ENCODE measurements at regions not wholly inside any gene's neighbourhood (a gene's known extent, or its start where the extent isn't known, plus 50 kb on each side); places are given as distances from the start of the nearest gene placed in this dataset.

DNA sequence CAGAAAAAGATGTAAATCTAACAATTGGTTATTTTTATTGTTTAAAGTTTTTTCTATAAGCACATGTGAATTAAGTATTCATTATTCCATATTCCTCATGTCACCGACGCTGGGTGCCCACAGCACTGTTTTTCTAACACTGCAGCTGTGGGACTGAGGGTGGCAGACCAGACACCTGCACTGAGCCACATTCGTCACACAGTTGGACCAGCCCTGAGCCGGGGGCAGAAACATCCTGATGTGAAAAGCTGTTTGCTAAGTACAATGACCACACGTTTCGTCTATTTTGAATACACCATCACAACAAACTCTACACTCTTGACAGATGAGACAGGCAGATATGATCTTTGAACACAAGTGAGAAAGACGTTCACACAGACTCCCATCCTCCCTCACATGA lies 749.5 kb downstream of the KCNJ18 start:
- DNase-seq (ENCODE audit: low spot score): no peak

DNA sequence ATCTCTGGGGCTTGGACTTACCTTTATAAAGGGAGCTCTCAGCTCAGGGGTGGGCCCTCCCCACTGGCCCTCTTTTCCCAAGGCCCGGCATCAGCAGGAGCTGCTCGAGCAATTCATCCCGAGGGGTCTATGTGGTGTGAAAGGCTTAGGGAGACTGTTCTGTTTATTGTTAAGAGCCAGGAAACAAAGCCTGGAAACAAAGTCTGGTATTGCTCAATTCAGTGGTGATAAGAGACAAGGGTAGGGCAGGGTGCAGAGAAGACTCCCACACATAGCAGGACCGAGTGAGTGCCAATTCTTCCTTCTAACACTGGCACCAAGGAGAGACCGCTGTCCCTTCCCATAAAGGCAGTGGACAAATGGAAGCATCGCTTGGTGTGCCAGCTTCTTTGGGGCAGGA lies 750.7 kb downstream of the KCNJ18 start:
- DNase-seq (ENCODE audit: low spot score): no peak

DNA sequence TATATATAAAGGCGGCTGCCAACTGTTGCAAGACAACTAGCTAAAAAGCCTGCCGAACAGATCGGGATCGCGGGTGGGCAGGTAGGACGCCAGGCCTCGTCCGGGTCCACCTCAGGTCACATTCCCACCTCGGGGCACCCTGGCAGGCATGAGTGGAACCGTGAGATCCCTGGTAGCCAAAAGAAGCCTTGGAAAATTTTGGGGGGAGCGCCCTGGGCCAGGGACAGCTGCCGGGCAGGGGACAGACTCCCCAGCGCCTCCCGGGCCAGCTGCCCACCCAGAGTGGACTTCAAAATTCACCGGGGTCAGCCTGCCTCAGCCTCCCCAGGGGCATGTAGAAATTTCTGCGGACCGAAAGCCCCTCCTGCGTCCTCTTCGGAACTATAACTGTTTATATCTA lies 760.9 kb downstream of the KCNJ18 start:
- no peak for DNase-seq (ENCODE audit: low spot score)

DNA sequence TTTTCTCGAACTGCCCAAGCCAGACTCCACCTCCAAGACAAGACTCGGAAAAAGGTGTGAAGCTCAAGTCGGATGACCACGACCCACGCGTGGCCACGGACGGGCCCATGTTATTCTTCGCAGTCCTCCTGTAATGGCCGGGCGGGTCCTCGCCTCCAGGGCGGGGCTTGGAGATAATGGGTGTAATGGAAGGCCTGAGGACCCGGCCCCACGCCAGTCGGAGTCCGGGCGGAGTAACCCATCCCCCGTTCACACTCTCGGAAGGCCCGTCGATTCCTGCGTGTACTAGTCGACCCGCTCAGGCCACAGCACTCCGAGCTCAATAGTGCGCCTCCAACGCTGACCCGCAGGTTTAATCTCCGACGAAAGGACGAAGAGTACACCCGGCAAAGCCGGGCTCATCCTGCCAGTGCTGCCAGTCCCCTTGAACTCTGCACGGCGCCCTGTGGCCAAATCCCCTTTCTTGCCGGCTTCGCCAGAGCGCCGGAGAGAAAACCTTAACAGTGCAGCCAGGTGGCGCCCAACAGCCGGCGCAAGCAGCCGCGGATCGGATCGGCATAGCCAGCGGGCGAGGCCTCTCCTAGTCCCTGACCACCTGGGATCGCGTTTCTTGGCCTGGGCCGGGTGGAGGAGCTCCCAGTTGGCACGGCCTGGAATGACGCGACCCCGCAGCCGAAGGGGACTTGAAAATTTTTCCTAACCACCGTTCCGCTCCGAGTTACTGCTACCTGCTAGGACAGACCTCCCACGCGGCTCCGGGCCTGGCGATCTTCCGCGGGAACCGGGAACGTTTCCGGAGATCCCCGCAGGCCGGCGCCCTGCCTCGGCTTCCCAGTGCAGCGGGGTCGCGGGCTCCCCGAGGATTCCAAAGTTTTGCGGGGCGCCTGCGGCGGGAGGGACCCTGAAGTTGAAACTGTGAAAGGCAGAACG lies 762.0 kb downstream of the KCNJ18 start:
- DNase-seq (ENCODE audit: low spot score): no peak

DNA sequence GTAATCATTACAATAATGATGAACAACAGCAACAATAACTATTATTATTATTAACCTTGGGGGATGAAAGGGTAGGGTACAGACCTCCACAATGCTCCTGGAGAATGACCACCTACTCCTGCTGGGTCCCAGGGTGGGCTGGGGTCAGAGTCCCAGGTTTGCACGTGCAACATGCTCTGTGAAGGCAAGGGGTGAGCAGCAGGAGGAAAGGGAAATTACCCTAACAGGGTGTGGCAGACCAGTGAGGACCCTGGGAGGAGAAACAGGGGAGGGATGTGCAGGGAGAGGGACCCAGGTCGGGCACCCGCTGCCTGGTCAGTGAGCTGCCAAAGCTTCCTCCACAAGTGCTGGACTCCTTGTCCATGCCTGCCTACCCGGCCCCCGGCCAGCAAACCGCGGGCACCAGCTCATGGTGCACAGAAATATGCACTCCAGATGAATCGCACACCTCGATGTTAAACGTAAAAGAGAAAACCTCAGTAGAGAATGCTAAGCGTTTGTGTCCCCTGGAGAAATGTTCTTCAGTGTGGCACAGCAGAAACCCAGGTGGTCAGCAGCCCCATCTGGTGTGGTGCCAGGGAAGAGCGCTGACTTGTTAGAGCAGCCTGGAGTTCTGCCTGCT lies 767.1 kb downstream of the KCNJ18 start:
- no peak for DNase-seq (ENCODE audit: low spot score)

DNA sequence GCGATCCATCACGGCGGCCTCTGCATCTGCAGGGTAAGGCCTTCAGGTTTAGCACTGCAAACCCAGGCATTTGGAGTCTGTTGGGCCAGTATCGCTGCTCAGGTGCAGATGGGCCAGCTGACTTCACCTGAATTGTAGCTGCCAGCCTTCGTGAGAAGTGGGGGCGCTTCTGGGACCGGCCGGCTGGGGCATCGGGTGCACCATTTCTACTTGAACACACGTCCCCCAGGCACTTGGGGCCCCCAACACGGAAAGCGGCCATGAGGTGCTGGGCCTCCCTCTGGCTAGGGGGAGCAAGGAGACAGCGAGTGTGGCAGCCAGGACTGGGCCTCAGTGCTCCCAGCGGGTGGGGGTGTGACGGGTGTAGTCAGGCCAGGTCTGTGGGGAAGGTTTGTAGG lies 767.6 kb downstream of the KCNJ18 start:
- no peak for DNase-seq (ENCODE audit: low spot score)

DNA sequence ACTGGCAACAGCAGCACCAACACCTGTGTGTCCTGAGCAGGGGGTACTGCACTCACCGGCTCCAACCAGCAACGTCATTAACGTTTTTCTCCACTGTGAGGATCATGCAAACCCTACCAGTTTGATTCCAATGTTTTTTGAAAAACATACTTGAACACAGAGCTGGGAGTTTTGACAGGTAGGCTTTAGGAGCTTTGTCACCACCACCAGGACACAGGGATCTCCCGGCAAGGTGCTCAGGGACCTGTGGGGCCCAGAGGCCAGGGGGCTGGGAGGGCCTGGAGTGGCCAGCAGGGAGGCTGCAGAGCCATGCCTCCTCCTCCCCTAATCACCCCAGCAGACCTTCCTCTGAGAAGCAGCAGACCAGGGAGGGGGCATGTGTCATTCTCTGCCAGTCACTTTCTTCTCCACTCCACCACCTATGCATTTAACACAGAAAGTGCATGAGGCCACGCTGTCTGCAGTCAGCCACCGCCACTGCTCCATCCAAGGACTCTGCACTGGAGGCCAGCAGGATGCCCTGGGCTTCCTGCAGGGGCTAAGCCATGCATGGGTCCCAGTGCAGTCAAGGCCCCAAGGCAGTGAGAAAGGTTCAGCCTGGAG lies 768.2 kb downstream of the KCNJ18 start:
- DNase-seq (ENCODE audit: low spot score): no peak

DNA sequence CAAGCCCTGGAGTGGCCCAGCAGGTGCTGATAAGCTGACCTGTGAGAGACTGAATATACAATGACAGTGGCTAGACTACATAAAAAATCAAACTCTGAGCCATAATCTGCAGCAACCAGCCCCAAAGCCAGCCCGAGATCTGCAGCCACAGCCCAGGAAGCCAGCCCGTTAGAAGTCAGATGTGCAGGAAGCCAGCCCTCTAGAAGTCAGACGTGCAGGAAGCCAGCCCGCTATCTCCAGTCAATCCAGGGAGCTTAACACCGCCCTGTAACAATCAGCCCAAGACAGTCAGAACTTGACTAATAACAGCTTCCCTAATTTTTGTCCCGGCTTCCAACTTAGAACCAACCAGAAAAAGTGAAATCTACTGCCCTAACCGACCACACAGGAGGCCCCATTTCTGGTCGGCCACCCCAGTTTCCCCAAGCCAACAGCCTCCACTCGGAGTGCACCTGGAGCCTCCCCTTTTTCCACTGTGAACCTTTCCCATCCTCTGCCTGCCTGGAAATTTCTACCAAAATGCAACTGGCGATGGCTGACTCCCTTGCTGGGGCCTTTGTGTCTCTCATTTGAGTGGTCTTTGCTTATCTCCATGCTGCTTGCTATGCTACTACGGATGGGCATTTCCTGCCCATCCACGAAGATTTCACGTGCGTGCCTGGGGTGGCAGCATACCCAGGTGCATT lies 769.3 kb downstream of the KCNJ18 start:
- no peak for DNase-seq (ENCODE audit: low spot score)

DNA sequence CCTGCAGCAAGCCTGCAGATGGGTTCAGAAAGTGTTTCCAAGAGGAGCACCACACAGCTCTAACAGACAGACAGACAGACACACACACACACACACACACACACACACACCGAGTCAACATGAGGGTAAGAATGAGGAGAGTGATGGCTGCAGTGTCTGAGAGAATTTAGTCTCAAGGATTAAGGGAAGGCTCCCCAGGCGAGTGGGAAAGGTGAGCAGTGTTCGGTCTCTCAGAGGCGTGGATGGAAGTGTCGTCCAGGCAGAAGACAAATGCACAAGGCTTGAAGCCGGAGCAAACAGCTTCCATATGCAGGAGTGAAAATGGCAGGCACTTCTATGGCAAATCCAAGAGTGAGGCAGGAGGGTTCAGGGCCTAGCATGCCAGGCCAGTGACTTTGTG lies 770.1 kb downstream of the KCNJ18 start:
- no peak for DNase-seq (ENCODE audit: low spot score)

DNA sequence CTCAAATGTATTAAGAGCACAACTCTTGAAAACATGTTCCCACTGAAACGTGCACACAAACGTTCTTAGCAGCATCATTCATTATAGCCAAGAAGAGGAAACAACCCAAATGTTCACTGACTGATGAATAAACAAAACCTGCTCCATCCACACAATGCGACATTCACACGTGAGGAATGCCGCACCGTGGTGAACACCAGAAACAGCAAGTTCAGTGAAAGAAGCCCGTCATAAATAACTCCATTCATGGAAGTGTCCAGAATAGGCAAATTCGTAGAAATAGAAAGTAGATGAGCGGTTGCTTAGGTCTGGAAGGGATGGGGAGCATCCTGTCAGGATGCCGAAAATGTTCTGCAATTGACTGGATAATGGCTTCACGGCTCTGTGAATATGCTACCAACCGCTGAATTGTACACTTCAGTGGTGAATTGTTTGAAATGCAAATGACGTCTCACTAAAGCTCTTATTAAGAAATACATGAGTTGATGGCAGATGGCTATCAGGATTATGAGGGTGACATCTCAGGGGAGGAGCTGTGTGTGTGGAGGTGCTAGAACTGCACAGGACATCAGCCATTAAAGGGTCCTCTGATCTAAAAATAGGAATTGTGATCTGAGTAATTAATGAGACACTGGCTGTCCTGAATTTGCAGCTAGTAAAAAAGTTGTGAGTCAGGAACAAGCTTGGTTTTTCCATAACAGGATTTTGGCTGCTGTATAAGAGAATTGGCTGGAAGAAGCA lies 771.0 kb downstream of the KCNJ18 start:
- no peak for DNase-seq (ENCODE audit: low spot score)

DNA sequence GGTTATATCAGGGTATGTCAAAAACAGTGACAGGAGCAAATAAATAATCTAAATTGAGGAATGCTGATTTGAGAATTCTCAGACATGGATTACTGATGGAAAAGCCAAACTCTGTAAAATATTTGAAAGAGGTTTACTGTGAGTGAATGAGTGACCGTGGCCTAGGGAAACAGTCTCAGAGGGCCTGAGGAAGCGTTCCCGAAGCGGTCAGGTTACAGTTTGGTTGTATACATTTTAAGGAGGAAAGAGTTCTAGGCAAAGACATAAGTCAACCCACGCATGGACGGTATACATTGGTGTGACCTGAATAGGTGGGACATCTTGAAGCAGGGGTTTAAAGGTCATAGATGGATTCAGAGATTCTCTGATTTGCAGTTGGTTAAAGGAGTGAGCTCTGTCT lies 771.7 kb downstream of the KCNJ18 start:
- no peak for DNase-seq (ENCODE audit: low spot score)

DNA sequence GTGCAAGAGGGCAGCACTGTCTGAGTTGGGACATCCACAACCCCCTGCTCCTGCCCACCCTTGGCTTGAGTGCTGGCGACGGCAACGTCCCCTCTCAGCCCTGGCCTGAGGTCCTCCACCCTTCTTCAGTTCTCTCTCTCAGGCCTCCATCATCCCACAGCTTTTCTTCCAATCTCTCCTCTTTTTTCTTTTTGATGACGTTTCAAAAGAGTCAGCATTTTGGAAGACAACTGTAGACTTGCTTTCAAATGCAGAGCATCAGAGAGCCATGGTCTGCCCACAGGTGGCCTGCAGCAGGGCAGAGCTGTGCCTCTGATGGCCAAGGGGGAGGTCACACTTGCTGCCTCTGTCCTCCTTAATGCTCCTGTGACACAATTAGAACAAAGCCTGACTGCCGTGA lies 775.4 kb downstream of the KCNJ18 start:
- DNase-seq (ENCODE audit: low spot score): no peak

DNA sequence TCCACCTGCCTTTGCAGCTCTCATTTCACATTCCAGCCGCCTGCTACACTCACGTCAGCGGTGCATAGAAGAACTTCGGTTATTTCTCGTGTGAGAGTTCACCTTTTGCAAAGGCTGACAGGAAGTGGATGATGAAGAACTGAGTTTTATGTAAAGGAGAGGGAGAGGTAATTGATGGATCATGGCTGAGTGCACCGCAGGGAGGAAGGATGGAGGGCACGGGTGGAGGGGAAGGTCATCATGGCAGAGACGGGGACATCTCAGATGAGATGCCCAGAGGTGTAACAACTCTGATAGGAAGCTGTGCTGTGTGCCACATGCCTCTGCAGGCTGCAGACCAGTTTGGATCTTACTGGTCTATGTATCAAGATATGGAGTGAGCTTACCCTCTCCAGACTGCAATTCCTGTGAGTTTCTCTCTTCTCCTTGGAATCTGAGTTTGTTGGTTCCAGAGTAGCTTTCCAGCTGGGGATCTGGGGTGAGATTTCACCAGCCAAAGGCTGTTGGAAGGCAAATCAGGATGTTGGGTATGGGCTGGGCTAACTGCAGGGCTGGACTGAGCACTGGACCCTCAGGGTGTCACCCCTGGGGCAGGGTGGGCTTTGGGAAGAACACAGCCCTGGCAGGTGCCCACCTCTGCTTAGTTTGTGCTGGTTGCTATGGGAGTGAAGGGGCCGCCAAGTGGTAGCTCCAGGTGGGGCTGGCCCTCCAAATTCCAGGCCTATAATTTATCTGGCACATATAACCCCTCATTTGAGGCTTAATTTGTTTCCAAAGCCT lies 777.0 kb downstream of the KCNJ18 start:
- DNase-seq (ENCODE audit: low spot score): no peak

DNA sequence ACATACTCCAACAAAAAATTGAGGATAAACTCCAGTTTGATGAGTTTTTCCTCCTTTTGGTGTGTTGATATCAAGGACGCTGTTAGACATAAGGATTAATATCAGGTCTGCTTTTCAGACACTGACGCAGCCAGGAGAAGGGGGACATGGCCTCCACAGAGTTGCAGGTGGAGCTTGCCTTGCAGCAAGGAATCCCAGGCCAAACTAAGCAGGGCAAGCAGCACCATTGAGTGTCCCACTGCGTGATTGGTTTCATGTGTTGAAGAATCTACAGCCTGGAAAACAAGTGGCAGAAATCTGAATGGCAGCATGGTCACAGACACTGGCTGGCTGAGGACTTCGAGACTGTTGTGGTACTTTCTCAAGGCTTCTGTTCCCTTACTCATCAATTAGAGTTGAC lies 777.6 kb downstream of the KCNJ18 start:
- DNase-seq (ENCODE audit: low spot score): no peak

DNA sequence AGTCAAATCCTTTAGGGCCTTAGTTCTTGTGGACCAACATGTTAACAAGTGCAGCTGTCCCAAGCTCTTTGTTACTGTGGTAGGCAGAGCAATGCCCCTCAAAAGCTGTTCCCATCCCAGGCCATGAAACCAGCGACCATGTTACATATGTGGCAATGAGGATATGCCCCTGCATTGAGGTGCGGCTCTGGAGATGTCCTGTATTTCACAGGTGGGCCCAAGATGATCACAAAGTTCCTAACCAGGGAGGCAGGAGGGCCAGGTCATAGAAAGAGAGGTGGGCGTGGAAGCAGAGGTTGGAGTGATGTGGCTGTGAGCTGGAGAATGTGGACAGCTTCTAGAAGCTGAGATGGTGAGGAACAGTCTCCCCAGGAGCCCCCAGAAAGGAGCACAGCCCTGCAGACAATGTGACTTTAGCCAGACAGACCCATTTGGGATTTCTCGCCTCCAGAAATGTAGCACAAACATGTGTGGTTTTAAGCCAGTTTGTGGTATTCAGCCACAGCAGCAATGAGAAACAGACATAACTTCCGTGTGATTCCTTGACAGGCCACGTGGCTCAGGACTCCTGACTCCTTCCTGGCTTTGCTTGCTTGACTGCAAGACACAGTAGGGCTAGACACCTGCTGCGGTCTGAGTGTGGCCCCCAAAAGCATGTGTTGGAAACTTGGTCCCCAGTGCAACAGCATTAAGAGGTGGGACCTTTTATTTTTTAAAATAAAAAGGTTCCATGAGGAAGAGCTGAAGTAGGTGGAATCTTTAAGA lies 778.3 kb downstream of the KCNJ18 start:
- no peak for DNase-seq (ENCODE audit: low spot score)

DNA sequence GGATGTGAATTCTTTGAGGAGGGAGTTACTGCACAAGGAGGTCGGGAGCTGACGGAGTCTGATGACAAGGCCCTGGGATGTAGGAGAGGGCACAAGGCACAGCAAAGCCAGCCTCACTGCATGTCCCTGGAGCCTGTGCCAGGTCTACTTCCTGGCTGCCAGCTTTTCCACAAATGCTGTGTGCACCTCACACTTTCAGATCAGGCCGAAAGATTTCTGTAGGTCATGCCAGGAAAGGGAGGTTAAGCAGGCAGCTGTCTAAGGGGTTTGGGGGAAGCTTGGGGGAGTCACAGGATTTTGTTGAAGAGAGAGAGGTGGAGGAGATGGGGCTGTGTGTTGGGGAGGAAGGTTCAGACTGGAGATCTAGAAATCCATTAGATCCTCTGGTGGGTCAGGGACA lies 792.5 kb downstream of the KCNJ18 start:
- DNase-seq (ENCODE audit: low spot score): no peak

DNA sequence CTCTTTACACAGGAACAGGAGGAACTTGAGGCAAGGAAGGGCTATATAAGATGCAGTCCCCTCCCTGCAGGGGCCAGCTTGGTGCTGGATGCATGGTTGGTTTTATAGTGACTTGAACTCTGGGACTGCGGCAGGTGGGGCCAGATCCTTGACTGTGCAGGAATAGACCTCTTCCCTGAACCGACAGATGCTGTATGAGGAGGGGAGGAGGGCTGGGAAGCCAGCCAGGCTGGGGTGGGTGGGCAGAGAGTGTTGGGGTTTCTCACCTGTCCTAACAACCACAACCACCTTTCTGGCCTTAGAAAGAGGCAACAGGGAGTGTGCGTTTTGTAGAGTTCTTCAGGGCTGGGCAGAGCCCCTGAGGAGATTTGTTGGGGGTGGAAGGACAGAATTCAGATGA lies 798.1 kb downstream of the KCNJ18 start:
- no peak for DNase-seq (ENCODE audit: low spot score)

DNA sequence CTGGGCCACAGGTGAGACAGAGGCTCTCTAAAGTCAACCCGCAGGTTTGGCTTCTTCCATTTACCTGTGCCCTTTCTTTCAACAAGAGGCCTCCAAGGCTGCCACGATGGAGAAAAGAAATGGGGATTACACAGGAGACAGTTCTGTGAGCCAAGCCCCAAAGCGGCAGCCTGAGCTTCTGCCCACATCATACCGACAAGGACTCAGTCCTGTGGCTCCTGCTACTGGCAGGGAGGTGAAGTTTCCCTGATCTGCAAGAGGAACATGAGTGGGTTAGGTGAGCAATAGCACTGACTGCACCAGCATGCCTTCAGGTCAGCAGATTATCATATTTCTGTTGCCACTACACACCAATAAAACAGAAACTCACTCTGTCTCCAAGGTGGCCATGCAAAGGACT lies 800.0 kb downstream of the KCNJ18 start:
- no peak for DNase-seq (ENCODE audit: low spot score)

DNA sequence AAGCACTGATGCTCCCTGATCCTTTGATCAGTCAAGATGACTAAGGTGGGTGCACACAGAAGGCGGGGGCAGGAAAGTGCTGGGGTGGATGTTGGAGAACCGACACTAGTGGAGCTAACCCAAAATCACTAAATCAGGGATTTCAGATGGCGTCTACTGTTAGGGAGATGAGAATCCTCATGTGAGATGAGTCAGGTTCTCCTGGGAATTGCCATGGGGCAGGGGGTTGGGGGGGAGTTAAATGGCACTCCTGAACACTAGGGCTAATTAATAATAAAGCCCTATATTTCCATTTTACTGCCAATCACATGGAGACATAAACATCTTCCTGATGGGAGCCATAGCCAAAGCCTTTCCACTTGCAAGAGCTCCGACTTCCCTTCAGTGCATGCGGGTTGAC lies 804.1 kb downstream of the KCNJ18 start:
- DNase-seq (ENCODE audit: low spot score): no peak

DNA sequence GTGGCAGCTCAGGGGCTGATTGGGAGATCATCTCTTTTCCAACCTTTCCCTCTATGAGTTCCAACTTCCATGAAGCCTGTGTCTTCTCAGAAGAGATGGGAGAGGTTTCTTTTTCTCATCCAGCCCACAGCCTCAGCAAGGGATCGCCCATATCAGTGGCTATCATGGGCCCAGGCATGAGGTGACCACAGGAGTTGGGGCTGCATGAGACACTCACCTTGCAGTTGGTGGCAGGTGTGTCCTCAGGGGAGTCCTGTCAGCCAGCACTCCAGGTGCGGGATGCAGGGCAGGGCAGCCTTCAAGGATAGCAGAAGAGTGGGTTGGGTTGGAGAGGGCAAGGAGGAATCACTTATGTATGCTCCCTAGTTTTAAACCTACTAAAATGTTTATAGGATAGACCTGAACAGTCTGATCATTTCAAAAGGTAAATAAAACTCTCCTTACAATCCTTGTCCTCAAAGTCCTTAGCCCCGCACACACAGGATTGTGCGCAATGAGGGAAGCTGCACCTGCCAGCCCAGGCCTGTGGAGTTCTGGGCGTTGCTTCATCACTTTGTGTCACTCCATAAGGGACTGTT lies 811.1 kb downstream of the KCNJ18 start:
- no peak for DNase-seq (ENCODE audit: low spot score)
